ENCODE measurements at regions not wholly inside any gene's neighbourhood (a gene's known extent, or its start where the extent isn't known, plus 50 kb on each side); places are given as distances from the start of the nearest gene placed in this dataset.

- H3K9me2 ChIP-seq (replicated peaks; ENCODE audit: insufficient read depth), result no peaks in the 10 kb centered on the region
- no peak overlapping the region for H3K4me2 ChIP-seq
- H3K9me3 ChIP-seq (ENCODE audit: low read depth), result no peaks in the 10 kb centered on the region
These were observed 675.7 kb upstream of the NRXN1 start for GRCh38 chr2:51707625-51708024.

GRCh38 chr2:51706220-51706619 lies 674.3 kb upstream of the NRXN1 start:
- Histone ChIP-seq H3K27me3 (no peaks in the 10 kb centered on the region), H3K4me2 (no peak overlapping the region), H3K9me3 (ENCODE audit: low read depth) (no peaks in the 10 kb centered on the region), H3K9me2 (replicated peaks; ENCODE audit: insufficient read depth) (no peaks in the 10 kb centered on the region), H3K27ac (no peak overlapping the region), H3K79me2 (no peaks in the 10 kb centered on the region), H3K4me3 (no peak overlapping the region), H3K36me3 (replicated peaks; ENCODE audit: insufficient read depth, low read depth) (no peaks in the 10 kb centered on the region), H2AFZ (no peak overlapping the region), H4K20me1 (ENCODE audit: insufficient read depth, poor library complexity, severe bottlenecking) (no peaks in the 10 kb centered on the region), H3K4me1 (ENCODE audit: insufficient read depth) (no peaks in the 10 kb centered on the region)
- no peak for DNase-seq (ENCODE audit: low spot score)
- TF ChIP-seq EZH2phosphoT487 (IDR thresholded peaks at IDR 0.05; ENCODE audit: low read depth, severe bottlenecking, unreplicated experiment) (no peak), CTCF (IDR thresholded peaks at IDR 0.05; ENCODE audit: poor library complexity) (no peak), EZH2 (IDR thresholded peaks at IDR 0.05; ENCODE audit: borderline replicate concordance) (no peak)
- 88% methylated on average over 3 of the region's 3 CpGs for WGBS (ENCODE audit: low lambda C conversion rate, missing lambda C conversion rate)

More at GRCh38 chr2:51707625-51708024, 675.7 kb upstream of the NRXN1 start:
- H2AFZ ChIP-seq, result no peak overlapping the region
- no peaks in the 10 kb centered on the region for H3K79me2 ChIP-seq
- no peak for DNase-seq (ENCODE audit: low spot score)
- H3K4me3 ChIP-seq, result no peak overlapping the region
- TF ChIP-seq EZH2 (IDR thresholded peaks at IDR 0.05; ENCODE audit: borderline replicate concordance), result no peak
- TF ChIP-seq EZH2phosphoT487 (IDR thresholded peaks at IDR 0.05; ENCODE audit: low read depth, severe bottlenecking, unreplicated experiment), result no peak
- TF ChIP-seq CTCF (IDR thresholded peaks at IDR 0.05; ENCODE audit: poor library complexity), result no peak
- H3K36me3 ChIP-seq (replicated peaks; ENCODE audit: insufficient read depth, low read depth), result no peaks in the 10 kb centered on the region
- H3K4me1 ChIP-seq (ENCODE audit: insufficient read depth), result no peaks in the 10 kb centered on the region
- H4K20me1 ChIP-seq (ENCODE audit: insufficient read depth, poor library complexity, severe bottlenecking), result no peaks in the 10 kb centered on the region
- H3K27ac ChIP-seq, result no peak overlapping the region
- H3K27me3 ChIP-seq, result no peaks in the 10 kb centered on the region
- 95% methylated on average over 2 of the region's 3 CpGs for WGBS (ENCODE audit: low lambda C conversion rate, missing lambda C conversion rate)

- Histone ChIP-seq H3K79me2 (no peaks in the 10 kb centered on the region), H3K4me1 (ENCODE audit: insufficient read depth) (no peaks in the 10 kb centered on the region), H4K20me1 (ENCODE audit: insufficient read depth, poor library complexity, severe bottlenecking) (no peaks in the 10 kb centered on the region), H3K9me2 (replicated peaks; ENCODE audit: insufficient read depth) (no peaks in the 10 kb centered on the region), H3K9me3 (ENCODE audit: low read depth) (no peaks in the 10 kb centered on the region), H3K4me3 (no peak overlapping the region), H3K27ac (no peak overlapping the region), H3K4me2 (no peak overlapping the region), H3K36me3 (replicated peaks; ENCODE audit: insufficient read depth, low read depth) (no peaks in the 10 kb centered on the region), H3K27me3 (no peaks in the 10 kb centered on the region), H2AFZ (no peak overlapping the region)
- WGBS (ENCODE audit: low lambda C conversion rate, missing lambda C conversion rate), result 83% methylated on average over 1 of the region's 1 CpG
- no peak for TF ChIP-seq EZH2 (IDR thresholded peaks at IDR 0.05; ENCODE audit: borderline replicate concordance)
- TF ChIP-seq CTCF (IDR thresholded peaks at IDR 0.05; ENCODE audit: poor library complexity), result no peak
- TF ChIP-seq EZH2phosphoT487 (IDR thresholded peaks at IDR 0.05; ENCODE audit: low read depth, severe bottlenecking, unreplicated experiment), result no peak
- DNase-seq (ENCODE audit: low spot score), result no peak
These were observed 673.5 kb upstream of the NRXN1 start for GRCh38 chr2:51705417-51705816.

- H4K20me1 ChIP-seq (ENCODE audit: insufficient read depth, poor library complexity, severe bottlenecking), result no peaks in the 10 kb centered on the region
- no peaks in the 10 kb centered on the region for H3K9me2 ChIP-seq (replicated peaks; ENCODE audit: insufficient read depth)
- no peaks in the 10 kb centered on the region for H3K9me3 ChIP-seq (ENCODE audit: low read depth)
- no peak overlapping the region for H2AFZ ChIP-seq
- no peak overlapping the region for H3K4me3 ChIP-seq
- H3K4me1 ChIP-seq (ENCODE audit: insufficient read depth), result peaks cover 12% of the 10 kb centered on the region
- 68% methylated on average over 3 of the region's 3 CpGs for WGBS (ENCODE audit: low lambda C conversion rate, missing lambda C conversion rate)
- TF ChIP-seq EZH2 (IDR thresholded peaks at IDR 0.05; ENCODE audit: borderline replicate concordance) (no peak), CTCF (IDR thresholded peaks at IDR 0.05; ENCODE audit: poor library complexity) (no peak), EZH2phosphoT487 (IDR thresholded peaks at IDR 0.05; ENCODE audit: low read depth, severe bottlenecking, unreplicated experiment) (no peak)
- peak overlapping the region; percentile 78 for H3K27ac ChIP-seq
- H3K27me3 ChIP-seq, result no peaks in the 10 kb centered on the region
- no peaks in the 10 kb centered on the region for H3K36me3 ChIP-seq (replicated peaks; ENCODE audit: insufficient read depth, low read depth)
- no peaks in the 10 kb centered on the region for H3K79me2 ChIP-seq
- H3K4me2 ChIP-seq, result no peak overlapping the region
- DNase-seq (ENCODE audit: low spot score), result peak; percentile 22
These were observed 666.1 kb upstream of the NRXN1 start for GRCh38 chr2:51698021-51698420.
